LNCaP clone FGC (cell line): ENCODE measurements at regions not wholly inside any gene's neighbourhood (a gene's known extent, or its start where the extent isn't known, plus 50 kb on each side); places are given as distances from the start of the nearest gene placed in this dataset.

Experiments used
- DNase-seq: peaks from one replicate; pipeline ENCODE4 v3.0.0-alpha.2; 2011; ENCODE audit warnings: low read depth
- H3K4me3 ChIP-seq: 2 replicates; pipeline ENCODE4 v1.5.1; 2011; ENCODE audit warnings: mild to moderate bottlenecking, low read depth, low read length, control low read depth
- CTCF ChIP-seq: IDR thresholded peaks from 2 replicates; pipeline ENCODE4 v1.5.1; 2012; ENCODE audit warnings: mild to moderate bottlenecking; ENCODE audit not compliant: control insufficient read depth, insufficient read depth; ENCODE audit errors: extremely low read depth

- DNase-seq = no peak
- no peak for TF ChIP-seq CTCF
- no peak overlapping the region for H3K4me3 ChIP-seq
Observed at GRCh38 chr3:139759470-139759869, 81.7 kb upstream of the NMNAT3 start.

GRCh38 chr3:139758654-139759291, 81.0 kb upstream of the NMNAT3 start:
- no peak for TF ChIP-seq CTCF

GRCh38 chr3:139757448-139758030, 79.8 kb upstream of the NMNAT3 start:
- H3K4me3 ChIP-seq = no peak overlapping the region
- no peak for DNase-seq
- TF ChIP-seq CTCF = no peak

More at GRCh38 chr3:139758654-139759291, 81.0 kb upstream of the NMNAT3 start:
- no peak overlapping the region for H3K4me3 ChIP-seq
- no peak for DNase-seq

- TF ChIP-seq CTCF = no peak
- no peak overlapping the region for H3K4me3 ChIP-seq
- no peak for DNase-seq
Observed at GRCh38 chr3:139756529-139757103, 78.8 kb upstream of the NMNAT3 start.

DNA sequence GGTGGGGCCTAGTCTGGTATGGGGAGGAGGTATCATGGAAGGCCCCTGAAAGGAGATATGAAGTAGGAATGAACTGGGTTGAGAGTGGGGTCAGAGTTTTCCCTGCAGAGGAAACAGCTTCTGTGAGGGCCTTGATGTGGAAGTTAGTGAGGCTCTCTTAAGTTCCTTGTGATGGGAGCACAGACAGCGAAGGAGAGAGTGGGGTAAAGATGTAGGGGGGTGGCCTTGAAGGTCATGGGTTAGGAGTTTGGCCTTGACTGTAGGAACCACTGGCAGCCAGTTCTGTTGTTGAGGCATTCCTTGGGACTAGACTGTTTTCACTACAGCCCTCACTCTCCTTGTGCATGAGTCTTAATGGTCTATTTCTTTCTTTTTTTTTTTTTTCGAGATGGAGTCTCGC, 77.8 kb upstream of the NMNAT3 start:
- DNase-seq = no peak
- H3K4me3 ChIP-seq = no peak overlapping the region
- no peak for TF ChIP-seq CTCF

DNA sequence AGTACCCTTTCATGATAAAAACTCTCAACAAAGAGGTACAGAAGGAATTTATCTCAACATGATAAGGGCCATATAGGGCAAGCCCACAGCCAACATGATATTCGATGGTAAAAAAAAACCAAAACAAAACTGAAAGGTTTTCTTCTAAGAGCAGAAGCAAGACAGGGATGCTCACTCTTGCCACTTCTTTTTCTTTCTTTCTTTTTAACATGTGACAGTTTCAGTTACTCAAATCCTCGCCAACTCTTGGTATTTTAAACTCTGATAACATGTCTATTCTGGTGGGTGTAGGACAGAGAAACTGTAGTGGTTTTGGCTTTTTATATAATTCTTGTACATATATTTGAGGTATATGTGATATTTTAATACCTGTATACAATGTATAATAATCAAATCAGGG, 74.0 kb upstream of the NMNAT3 start:
- TF ChIP-seq CTCF = no peak
- no peak for DNase-seq
- no peak overlapping the region for H3K4me3 ChIP-seq
